Liver (tissue), 8 donors: ENCODE measurements at regions not wholly inside any gene's neighbourhood (a gene's known extent, or its start where the extent isn't known, plus 50 kb on each side); places are given as distances from the start of the nearest gene placed in this dataset.

Source experiments
- DNase-seq: peaks from one replicate; pipeline ENCODE4 v3.0.0-alpha.2; 2017; ENCODE audit warnings: low spot score
- H3K27ac ChIP-seq, 2 donors: one replicate each; pipeline ENCODE4 v1.7.0; 2013; ENCODE audit warnings: inconsistent platforms in 2 of 2, low read length in 2 of 2, control low read depth in 1 of 2, low read depth in 1 of 2, mild to moderate bottlenecking in 1 of 2
- H3K27me3 ChIP-seq, 4 donors: one replicate each; pipeline versions ENCODE4 v1.6.1 to v1.7.0; 2013; ENCODE audit warnings: low read length in 3 of 4, inconsistent platforms in 1 of 4, mild to moderate bottlenecking in 1 of 4, moderate library complexity in 1 of 4; ENCODE audit not compliant: control insufficient read depth in 4 of 4, insufficient read depth in 4 of 4
- H3K36me3 ChIP-seq, 4 donors: one replicate each; pipeline versions ENCODE4 v1.6.1 to v1.7.0; 2013; ENCODE audit warnings: low read length in 3 of 4, mild to moderate bottlenecking in 3 of 4, low read depth in 1 of 4, moderate library complexity in 1 of 4; ENCODE audit not compliant: control insufficient read depth in 4 of 4, insufficient read depth in 3 of 4
- H3K4me1 ChIP-seq, 4 donors: one replicate each; pipeline versions ENCODE4 v1.6.1 to v1.7.0; 2013; ENCODE audit warnings: low read length in 3 of 4, mild to moderate bottlenecking in 3 of 4, moderate library complexity in 1 of 4; ENCODE audit not compliant: control insufficient read depth in 4 of 4, insufficient read depth in 4 of 4
- H3K4me3 ChIP-seq, 3 donors: one replicate each; pipeline versions ENCODE4 v1.6.1 to v1.7.0; 2013; ENCODE audit warnings: low read length in 3 of 3, control low read depth in 1 of 3, low read depth in 1 of 3, mild to moderate bottlenecking in 1 of 3
- H3K9ac ChIP-seq, 2 donors: one replicate each; pipeline ENCODE4 v1.7.0; 2013; ENCODE audit warnings: low read length in 2 of 2, mild to moderate bottlenecking in 2 of 2, moderate library complexity in 2 of 2, control low read depth in 1 of 2, low read depth in 1 of 2
- H3K9me3 ChIP-seq, 4 donors: one replicate each; pipeline versions ENCODE4 v1.6.1 to v1.7.0; 2013; ENCODE audit warnings: low read length in 3 of 4; ENCODE audit not compliant: control insufficient read depth in 4 of 4
- FOXA1 ChIP-seq: IDR thresholded peaks from 2 replicates; pipeline ENCODE4 v1.6.1; 2016; ENCODE audit warnings: antibody characterized with exemption
- FOXA2 ChIP-seq: IDR thresholded peaks from 2 replicates; pipeline ENCODE4 v1.6.1; 2016; ENCODE audit warnings: antibody characterized with exemption
- GABPA ChIP-seq, 2 donors: IDR thresholded peaks in 1 of 2; conservative IDR thresholded peaks in 1 of 2; 2 replicates each; pipeline ENCODE4 v1.6.1; 2016; ENCODE audit warnings: antibody characterized with exemption in 2 of 2, mild to moderate bottlenecking in 1 of 2, moderate library complexity in 1 of 2
- HNF4G ChIP-seq: IDR thresholded peaks from 2 replicates; pipeline ENCODE4 v1.6.1; 2016; ENCODE audit warnings: antibody characterized with exemption
- RAD21 ChIP-seq, 2 donors: IDR thresholded peaks; 2 replicates each; pipeline ENCODE4 v1.6.1; 2016; ENCODE audit warnings: antibody characterized with exemption in 2 of 2, mild to moderate bottlenecking in 2 of 2
- RXRA ChIP-seq, 2 donors: IDR thresholded peaks; 2 replicates each; pipeline ENCODE4 v1.6.1; 2017 to 2018; ENCODE audit warnings: antibody characterized with exemption in 2 of 2, mild to moderate bottlenecking in 1 of 2
- SP1 ChIP-seq: IDR thresholded peaks from 2 replicates; pipeline ENCODE4 v1.6.1; 2018; ENCODE audit warnings: antibody characterized with exemption, mild to moderate bottlenecking
- TAF1 ChIP-seq: conservative IDR thresholded peaks from 2 replicates; pipeline ENCODE4 v1.6.1; 2016; ENCODE audit warnings: antibody characterized with exemption, mild to moderate bottlenecking
- YY1 ChIP-seq: IDR thresholded peaks from 2 replicates; pipeline ENCODE4 v1.6.1; 2016; ENCODE audit warnings: antibody characterized with exemption, mild to moderate bottlenecking
- WGBS: extraction: QIAGEN DNeasy Blood & Tissue Kit; methylation state at CpG from one replicate; pipeline ENCODE4 v1.1.7; 2013; 5-methylcytosine and 5-hydroxymethylcytosine counted together
- TF ChIP-seq, protein P1 (sequence below): fragments of 150-350 bp; IDR thresholded peaks from 2 replicates; pipeline ENCODE4 v1.5.1; 2017; ENCODE audit warnings: improper control_type of control experiment, low read depth, low read length; ENCODE audit not compliant: missing input control
- TF ChIP-seq, protein P2 (sequence below): IDR thresholded peaks from 2 replicates; pipeline ENCODE4 v1.6.1; 2016; ENCODE audit warnings: antibody characterized with exemption
- TF ChIP-seq, protein P3 (sequence below): IDR thresholded peaks from 2 replicates; pipeline ENCODE4 v1.6.1; 2016; ENCODE audit warnings: antibody characterized with exemption, mild to moderate bottlenecking
- TF ChIP-seq, protein P4 (sequence below): IDR thresholded peaks from 2 replicates; pipeline ENCODE4 v1.6.1; 2016; ENCODE audit warnings: antibody characterized with exemption
- donor health status: healthy.
- donor health status: healthy.
- donor health status: healthy.
- donor health status: healthy.
- donor health status: healthy.

DNA sequence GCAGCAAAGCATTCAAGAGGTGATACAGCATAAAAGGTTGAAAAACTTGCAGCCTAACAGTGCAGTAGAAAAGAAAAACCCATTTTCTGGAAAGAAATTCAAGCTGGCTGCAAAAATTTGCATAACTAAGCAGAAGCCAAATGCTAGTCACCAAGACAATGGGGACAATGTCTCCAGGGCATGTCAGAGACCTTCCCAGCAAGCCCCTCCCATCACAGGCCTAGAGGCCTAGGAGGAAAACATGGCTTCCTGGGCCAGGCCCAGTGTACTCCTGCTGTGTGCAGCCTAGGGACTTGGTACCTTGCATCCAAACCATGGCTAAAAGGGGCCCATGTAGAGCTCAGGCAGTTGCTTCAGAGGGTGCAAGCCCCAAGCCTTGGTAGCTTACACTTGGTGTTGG is 405.1 kb upstream of the CYRIA start:
- no peak for DNase-seq
- no peak overlapping the region for H3K4me3 ChIP-seq
- no peak overlapping the region for H3K9ac ChIP-seq
- H3K9me3 ChIP-seq = peaks cover 0 to 7% (median 0%) of the 10 kb centered on the region in 4 donors
- H3K36me3 ChIP-seq = no peaks in the 10 kb centered on the region
- no peak for TF ChIP-seq RXRA (IDR thresholded peaks at IDR 0.05)
- no peak for TF ChIP-seq TAF1
- no peak for TF ChIP-seq SP1
- TF ChIP-seq YY1 = no peak
- no peaks in the 10 kb centered on the region for H3K27me3 ChIP-seq
- no peak overlapping the region for H3K27ac ChIP-seq
- H3K4me1 ChIP-seq = no peaks in the 10 kb centered on the region

DNA sequence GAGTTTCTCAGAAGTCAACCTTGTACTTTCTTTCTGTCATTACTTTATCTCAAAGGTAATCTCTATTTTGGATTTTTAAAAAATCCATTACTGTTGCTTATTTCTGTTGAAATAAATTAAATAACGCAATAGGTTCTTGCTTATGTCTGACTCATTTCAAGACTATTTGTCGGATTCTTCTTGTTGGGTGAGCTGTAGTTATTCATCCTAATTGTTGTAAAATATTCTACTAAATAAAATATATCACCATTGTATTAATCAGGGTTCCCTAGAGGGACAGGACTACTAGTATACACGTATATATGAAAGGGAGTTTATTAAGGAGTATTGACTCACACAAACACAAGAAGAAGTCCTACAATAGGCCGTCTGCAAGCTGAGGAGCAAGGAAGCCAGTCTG is 403.9 kb upstream of the CYRIA start:
- Histone ChIP-seq H3K4me1 (no peaks in the 10 kb centered on the region), H3K9me3 (peaks cover 0 to 7% (median 0%) of the 10 kb centered on the region in 4 donors), H3K36me3 (no peaks in the 10 kb centered on the region), H3K27ac (no peak overlapping the region), H3K27me3 (no peaks in the 10 kb centered on the region), H3K4me3 (no peak overlapping the region), H3K9ac (no peak overlapping the region)
- DNase-seq = no peak
- TF ChIP-seq GABPA (IDR thresholded peaks at IDR 0.05 in 1 of 2, conservative IDR thresholded peaks at IDR 0.05 in 1 of 2) = no peak
- TF ChIP-seq, protein P1, sequence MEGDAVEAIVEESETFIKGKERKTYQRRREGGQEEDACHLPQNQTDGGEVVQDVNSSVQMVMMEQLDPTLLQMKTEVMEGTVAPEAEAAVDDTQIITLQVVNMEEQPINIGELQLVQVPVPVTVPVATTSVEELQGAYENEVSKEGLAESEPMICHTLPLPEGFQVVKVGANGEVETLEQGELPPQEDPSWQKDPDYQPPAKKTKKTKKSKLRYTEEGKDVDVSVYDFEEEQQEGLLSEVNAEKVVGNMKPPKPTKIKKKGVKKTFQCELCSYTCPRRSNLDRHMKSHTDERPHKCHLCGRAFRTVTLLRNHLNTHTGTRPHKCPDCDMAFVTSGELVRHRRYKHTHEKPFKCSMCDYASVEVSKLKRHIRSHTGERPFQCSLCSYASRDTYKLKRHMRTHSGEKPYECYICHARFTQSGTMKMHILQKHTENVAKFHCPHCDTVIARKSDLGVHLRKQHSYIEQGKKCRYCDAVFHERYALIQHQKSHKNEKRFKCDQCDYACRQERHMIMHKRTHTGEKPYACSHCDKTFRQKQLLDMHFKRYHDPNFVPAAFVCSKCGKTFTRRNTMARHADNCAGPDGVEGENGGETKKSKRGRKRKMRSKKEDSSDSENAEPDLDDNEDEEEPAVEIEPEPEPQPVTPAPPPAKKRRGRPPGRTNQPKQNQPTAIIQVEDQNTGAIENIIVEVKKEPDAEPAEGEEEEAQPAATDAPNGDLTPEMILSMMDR = no peak
- TF ChIP-seq, protein P2, sequence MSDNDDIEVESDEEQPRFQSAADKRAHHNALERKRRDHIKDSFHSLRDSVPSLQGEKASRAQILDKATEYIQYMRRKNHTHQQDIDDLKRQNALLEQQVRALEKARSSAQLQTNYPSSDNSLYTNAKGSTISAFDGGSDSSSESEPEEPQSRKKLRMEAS = no peak
- TF ChIP-seq RXRA (IDR thresholded peaks at IDR 0.05) = no peak
- TF ChIP-seq, protein P3, sequence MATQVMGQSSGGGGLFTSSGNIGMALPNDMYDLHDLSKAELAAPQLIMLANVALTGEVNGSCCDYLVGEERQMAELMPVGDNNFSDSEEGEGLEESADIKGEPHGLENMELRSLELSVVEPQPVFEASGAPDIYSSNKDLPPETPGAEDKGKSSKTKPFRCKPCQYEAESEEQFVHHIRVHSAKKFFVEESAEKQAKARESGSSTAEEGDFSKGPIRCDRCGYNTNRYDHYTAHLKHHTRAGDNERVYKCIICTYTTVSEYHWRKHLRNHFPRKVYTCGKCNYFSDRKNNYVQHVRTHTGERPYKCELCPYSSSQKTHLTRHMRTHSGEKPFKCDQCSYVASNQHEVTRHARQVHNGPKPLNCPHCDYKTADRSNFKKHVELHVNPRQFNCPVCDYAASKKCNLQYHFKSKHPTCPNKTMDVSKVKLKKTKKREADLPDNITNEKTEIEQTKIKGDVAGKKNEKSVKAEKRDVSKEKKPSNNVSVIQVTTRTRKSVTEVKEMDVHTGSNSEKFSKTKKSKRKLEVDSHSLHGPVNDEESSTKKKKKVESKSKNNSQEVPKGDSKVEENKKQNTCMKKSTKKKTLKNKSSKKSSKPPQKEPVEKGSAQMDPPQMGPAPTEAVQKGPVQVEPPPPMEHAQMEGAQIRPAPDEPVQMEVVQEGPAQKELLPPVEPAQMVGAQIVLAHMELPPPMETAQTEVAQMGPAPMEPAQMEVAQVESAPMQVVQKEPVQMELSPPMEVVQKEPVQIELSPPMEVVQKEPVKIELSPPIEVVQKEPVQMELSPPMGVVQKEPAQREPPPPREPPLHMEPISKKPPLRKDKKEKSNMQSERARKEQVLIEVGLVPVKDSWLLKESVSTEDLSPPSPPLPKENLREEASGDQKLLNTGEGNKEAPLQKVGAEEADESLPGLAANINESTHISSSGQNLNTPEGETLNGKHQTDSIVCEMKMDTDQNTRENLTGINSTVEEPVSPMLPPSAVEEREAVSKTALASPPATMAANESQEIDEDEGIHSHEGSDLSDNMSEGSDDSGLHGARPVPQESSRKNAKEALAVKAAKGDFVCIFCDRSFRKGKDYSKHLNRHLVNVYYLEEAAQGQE = no peak
- TF ChIP-seq FOXA2 = no peak
- TF ChIP-seq, protein P4, sequence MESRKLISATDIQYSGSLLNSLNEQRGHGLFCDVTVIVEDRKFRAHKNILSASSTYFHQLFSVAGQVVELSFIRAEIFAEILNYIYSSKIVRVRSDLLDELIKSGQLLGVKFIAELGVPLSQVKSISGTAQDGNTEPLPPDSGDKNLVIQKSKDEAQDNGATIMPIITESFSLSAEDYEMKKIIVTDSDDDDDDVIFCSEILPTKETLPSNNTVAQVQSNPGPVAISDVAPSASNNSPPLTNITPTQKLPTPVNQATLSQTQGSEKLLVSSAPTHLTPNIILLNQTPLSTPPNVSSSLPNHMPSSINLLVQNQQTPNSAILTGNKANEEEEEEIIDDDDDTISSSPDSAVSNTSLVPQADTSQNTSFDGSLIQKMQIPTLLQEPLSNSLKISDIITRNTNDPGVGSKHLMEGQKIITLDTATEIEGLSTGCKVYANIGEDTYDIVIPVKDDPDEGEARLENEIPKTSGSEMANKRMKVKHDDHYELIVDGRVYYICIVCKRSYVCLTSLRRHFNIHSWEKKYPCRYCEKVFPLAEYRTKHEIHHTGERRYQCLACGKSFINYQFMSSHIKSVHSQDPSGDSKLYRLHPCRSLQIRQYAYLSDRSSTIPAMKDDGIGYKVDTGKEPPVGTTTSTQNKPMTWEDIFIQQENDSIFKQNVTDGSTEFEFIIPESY = no peak
- 89% methylated on average over 4 of the region's 4 CpGs for WGBS

DNA sequence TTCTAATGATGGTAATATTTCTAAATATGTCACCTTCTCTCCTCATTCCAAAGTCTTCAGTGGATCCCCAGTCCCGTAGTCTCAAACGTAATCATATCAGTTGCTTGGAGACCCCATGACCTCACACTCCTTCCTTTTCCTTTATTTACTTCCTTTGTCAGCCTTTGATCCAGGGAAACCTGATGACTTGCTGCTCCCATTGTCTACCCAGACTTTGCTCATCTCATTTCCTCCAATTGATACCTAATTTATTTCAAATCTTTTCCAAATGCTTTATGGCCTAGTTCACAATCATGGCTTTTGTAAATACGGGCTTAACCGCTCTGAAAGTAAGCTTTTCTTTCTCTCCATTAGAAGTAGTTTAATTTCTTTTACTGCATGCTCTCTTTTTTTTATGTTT is 402.4 kb upstream of the CYRIA start:
- no peak overlapping the region for H3K27ac ChIP-seq
- H3K27me3 ChIP-seq = no peaks in the 10 kb centered on the region
- H3K4me1 ChIP-seq = no peaks in the 10 kb centered on the region
- 73% methylated on average over 4 of the region's 4 CpGs for WGBS
- no peaks in the 10 kb centered on the region for H3K36me3 ChIP-seq
- DNase-seq = no peak
- H3K9ac ChIP-seq = no peak overlapping the region
- no peak overlapping the region for H3K4me3 ChIP-seq
- H3K9me3 ChIP-seq = peaks cover 0 to 7% (median 0%) of the 10 kb centered on the region in 4 donors
- TF ChIP-seq HNF4G (no peak), FOXA1 (no peak), SP1 (no peak), TAF1 (no peak), FOXA2 (no peak), RAD21 (IDR thresholded peaks at IDR 0.05) (no peak), RXRA (IDR thresholded peaks at IDR 0.05) (no peak), GABPA (IDR thresholded peaks at IDR 0.05 in 1 of 2, conservative IDR thresholded peaks at IDR 0.05 in 1 of 2) (no peak), YY1 (no peak)
- TF ChIP-seq, protein P4 = no peak
- TF ChIP-seq, protein P3 = no peak
